Stimulated activated CD4-positive, alpha-beta T cell treated with anti-CD3 and anti-CD28 coated beads, TNF-alpha, amount 100 ng/mL, for 4 hours (primary cell): ENCODE measurements at regions not wholly inside any gene's neighbourhood (a gene's known extent, or its start where the extent isn't known, plus 50 kb on each side); places are given as distances from the start of the nearest gene placed in this dataset.

Experiments
- DNase-seq, 3 experiments: peaks; one replicate each; pipeline ENCODE4 v3.0.0-alpha.2; 2020; ENCODE audit warnings: low read depth in 3 of 3

DNA sequence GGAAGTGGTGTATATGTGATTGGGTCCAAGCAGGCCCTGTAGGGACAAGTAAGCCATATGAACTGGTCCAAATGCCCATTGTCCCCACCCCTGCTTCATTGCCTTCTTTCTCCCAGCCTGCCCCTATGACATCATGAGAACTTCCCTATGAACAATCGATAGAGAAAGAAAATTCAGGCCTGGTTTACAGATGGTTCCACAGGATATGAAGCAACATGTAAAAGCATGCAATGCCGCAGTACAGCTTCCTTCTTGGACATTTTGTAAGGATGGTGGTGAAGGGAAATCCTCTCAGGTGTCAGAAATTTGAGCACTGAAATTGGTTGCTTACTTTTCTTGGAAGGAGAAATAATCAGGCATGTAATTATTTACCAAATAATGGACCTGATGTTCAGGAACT lies 581.7 kb downstream of the MRPL39 start:
- no peak for DNase-seq

DNA sequence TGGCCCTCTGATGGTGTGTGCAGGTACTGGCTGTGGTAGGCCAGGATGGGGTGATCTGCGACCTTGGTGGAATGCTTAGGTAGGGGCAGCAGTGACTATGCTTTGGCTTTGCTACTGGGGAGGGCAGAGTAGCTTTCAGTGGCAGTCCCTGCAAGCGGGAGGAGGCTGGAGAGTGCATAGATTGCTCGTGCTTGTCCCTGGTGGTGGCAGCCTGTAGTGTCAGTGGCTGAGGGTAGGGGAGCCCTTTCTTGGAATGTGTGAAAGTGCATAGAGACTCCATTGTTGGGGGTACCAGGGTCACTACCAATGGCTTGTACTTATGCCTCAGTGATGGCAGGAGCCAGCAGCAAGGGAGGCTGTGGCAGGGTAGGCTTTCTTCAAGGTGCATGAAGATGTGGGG lies 582.6 kb downstream of the MRPL39 start:
- DNase-seq: no peak

DNA sequence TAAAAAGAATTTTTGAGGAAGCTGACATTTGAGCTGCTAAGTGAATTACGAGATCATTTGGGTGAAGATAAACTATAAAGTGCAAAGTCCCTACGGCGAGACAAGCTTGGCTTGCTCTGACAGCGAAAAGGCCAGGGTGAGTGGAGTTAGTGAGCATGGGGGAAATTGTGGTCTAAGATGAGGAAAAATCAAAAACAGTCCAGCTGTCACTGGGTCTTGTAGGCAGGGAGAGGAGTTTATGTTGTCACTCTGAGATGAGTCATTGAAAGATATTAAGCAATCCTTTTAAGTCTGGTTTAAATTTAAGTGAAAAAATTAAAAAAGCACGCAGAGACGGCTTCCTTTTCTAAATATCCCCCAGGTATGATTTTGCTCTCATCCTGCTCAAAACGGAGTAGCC lies 601.9 kb downstream of the MRPL39 start:
- no peak for DNase-seq

DNA sequence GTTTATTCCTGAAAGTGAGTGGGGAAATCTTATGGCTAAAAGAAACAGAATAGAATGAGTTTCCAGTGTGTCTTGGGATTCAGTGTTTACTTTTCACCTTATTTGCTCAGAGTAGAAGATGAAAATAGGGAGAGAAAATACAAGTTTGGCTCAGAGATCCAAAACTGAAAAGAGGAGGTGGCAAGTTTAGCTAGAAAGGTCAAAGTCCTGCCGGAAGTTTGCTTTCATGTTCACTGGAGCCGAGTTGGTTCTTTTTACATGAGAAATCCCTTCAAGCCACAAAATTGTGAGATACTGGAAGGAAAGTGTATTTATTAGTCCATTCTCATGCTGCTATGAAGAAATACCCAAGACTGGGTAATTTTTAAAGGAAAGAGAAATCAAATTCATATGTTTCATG lies 604.6 kb downstream of the MRPL39 start:
- no peak for DNase-seq

DNA sequence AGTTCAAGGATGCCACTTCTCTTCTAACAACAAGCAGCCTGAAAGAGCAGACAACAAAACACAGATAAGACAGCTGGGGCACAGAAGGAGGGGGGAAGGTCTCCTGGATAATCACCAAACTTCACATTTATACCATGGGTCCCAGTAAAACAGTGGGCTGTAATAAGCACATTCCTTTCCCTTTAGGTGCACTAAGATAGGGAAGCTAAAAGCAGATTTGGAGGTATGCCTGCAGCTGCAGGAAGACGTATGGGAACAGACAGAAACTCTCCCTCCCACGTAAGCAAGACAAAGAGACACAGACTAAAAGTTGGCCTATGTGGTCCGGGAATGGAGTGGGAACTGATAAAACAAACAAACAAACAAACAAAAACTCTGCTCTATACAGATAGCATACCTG lies 612.1 kb downstream of the MRPL39 start:
- no peak for DNase-seq

DNA sequence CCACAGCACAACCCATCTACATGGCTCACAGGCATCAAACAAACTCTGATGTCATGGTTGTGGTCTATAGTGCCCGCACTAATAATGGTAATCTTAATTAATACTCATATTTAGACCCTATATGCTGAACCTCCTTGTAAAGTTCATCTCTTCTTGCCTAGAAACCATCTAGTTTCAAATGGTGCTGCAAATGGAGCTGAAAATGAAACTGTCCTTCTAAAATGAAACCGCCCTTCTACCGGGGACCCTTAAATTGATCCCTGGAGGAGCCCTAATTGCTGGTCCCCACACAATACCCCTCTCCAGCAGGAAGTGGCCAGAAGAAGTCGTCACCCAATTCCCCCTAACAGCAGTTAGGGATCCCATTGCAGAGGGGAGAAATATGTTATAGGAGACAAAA lies 612.6 kb downstream of the MRPL39 start:
- no peak for DNase-seq

DNA sequence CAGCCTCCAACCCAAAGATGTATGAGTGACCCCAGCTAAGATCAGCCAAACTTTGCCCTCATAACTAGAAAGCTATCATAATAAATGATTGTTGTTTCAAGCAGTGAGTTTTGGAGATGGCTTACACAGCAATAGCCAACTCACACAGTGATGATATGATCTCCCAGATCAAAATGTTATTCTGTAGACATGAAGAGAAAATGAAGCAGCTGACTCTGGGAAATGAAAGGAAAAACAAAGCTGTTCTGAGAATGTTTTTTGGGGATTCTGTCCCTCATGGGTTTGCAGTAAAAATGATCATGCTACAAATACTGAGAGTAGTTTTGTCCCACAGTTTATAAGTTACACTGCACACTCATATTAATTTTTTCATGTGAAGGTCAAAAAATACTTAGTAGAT lies 617.8 kb downstream of the MRPL39 start:
- no peak for DNase-seq

DNA sequence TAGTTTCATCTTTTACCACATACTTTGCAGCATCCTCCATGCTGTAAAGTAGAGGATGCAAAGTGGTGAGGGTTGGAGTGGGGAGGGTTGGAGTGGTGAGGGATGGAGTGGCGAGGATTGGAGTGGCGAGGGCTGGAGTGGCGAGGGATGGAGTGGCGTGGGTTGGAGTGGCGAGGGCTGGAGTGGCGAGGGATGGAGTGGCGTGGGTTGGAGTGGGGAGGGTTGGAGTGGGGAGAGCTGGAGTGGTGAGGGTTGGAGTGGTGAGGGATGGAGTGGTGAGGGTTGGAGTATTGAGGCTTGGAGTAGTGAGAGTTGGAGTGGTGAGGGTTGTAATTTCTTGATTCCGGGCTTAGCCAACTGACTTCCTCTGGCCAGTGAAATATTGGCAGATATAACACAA lies 618.3 kb downstream of the MRPL39 start:
- no peak for DNase-seq

DNA sequence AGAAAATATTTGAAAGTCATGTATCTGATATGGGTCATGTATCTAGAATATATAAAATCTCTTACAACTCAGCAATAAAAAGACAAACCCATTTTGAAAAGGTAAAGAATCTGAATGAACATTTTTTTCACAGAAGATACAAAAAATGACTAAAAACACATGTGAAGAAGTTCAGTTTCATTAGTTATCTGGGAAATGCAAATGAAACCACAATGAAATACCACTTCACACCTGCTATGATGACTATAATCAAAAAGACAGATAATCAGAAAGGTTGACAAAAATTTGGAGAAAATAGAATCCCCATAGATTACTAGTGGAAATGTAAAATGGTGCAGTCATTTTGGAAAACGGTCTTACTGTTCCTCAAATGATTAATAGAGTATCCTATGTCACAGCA lies 631.0 kb downstream of the MRPL39 start:
- no peak for DNase-seq

DNA sequence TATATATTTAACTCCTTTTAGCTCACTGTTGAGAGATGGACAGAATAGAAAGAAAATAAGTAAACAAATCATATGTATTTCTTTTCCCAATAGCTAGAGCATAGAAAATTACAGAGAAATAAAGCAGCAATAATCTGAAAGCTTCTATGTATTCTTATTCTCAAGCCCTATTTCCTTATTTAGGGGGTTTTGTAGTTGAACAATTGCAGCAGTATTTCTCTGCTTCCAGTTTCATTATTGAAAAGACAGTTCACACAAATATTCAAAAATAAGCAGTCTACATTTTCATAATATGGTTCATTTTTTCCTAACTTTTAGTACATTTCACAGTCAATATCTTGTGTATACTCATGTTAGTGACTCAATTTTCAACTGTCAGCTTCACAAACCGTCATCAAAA lies 638.2 kb downstream of the MRPL39 start:
- no peak for DNase-seq

DNA sequence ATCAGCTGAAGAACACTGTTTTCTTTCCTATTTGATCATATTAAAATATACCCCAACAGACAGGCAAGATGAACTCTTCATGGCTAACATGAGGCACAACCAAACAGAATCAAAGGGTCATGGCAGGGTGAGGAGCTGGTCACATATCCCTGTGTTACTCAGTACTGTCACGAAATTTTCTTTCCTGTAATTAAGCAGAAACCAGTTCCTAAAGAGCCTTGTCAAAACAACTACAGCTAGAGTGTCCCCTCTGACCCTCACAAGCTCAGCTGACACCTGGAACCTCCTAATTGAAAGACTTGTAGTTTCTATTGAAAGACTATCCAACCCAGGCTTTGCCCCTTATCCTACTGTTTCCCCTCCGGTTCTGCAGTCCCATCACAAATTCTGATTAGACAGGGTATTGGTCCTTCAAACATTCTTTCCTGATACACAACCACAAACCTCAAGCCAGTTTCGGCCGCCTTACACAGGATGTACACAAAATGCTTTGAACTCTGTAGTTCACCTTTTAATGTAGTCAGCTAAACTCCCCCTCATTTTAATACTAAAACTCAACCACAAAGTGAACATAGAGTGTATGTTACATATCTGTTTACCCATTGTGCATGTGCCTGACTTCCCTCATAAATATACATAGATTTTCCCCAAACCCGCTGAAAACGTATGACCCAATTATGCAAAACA lies 651.9 kb downstream of the MRPL39 start:
- no peak for DNase-seq

DNA sequence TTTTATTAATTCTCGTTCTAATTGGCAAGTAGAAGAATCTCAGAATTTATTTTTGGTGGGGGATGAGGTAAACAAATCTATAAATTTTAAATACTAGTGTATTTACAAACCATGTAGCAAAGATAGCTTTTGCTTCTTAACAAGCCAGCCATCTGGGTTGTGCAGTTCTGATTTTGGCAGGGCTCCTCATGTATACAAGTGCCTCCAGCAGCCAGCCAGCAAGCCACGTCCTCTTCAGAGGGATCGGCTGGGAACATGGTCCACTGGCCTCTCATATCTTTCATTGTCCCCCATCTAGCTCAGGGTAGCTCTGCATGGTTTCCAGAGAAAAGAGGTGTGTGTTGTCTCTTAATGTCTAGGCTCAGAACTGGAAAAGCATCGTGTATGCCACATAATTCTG lies 659.1 kb downstream of the MRPL39 start:
- DNase-seq: no peak

DNA sequence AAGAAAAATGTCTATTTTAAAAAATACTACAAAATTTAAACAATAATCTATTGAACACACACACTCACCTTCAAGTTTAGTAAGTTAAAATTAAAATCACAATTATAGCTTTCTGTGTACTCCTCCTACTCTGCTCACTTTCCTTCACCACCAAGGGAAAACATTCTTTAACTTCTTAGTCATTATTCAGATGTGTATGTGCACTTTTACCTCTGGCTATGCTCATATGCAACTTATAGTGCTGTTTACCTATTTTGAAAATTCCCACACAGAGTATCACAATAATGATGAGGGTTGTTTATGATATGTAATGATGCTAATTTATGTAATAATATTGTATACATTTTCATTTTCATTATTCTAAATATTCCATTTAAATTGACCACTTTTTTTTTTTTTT lies 661.4 kb downstream of the MRPL39 start:
- DNase-seq: no peak

DNA sequence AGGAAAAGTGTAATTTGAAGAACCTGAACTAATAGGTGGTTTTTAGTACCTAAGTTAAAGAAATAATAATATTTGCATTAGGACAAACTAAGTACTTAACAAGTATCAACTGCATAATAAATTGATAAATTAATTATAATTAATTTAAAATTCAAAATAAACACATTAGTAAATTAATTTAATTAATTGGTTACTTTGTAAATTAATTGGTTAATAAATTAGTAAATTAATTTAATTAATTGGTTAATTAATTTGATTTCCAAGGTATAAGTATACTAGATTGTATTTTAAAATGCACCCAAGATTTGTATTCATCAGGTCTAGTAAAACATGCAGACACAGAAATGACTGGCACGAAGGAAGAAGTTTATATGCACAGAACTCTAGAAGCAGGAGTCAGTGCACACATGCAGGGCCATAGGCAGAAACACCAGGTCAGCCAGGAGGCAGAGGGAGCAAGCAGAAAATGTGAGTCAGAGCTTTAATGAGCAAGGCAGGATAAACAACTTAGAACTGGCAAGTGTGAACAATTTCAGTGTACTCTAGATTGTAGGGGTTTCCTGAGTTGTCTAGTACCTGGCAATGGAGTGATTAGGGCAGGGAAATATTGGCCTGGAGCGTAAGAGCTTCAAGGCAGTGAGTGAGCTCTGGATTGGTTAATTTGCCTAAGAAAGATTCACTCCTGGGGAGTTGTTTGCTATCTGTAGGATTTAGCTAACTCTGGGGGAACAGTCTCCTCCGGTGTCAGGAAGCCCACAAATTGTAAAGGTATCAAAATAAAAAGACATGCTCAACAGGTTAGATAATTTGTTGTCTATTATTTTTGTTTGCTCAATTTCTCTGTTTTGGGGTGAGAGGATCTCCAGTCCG lies 665.7 kb downstream of the MRPL39 start:
- DNase-seq: no peak

DNA sequence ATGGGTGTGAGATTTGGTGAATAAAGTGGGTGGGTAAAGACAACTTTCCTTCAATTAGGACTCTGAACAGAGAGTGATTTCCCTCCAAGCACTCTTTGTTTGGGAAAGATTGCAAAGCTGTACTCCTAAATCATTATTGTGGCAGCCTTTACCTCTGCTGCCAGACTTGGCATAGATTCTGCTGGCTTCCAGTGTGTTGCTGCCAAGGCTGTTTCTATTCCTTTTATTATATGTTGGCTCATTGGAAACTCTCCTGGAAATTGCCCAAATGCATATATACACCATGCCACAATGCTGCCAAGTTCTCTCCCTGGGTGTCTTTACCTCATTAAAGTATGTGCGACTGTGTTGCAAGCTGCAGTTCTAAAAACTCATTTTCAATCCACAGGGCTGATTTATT lies 668.0 kb downstream of the MRPL39 start:
- no peak for DNase-seq

DNA sequence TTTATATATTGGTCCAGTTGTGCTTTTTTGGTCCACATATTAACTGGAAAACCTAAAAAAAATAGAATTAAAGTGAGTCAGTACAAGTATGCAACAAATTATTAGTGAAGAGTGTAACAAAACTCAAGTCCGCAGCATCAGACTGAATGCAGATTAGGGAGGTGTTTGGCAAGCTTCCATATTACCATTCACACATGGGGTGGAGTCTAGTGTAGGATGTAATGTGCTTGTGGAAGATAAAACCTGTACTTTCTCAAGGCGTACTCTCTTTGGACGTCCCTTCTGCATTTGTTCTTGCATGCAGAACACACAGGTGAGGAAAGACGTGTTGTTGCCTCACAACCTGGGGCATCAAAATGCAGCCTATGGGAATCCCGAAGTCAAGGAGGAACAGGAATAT lies 668.7 kb downstream of the MRPL39 start:
- DNase-seq: no peak

DNA sequence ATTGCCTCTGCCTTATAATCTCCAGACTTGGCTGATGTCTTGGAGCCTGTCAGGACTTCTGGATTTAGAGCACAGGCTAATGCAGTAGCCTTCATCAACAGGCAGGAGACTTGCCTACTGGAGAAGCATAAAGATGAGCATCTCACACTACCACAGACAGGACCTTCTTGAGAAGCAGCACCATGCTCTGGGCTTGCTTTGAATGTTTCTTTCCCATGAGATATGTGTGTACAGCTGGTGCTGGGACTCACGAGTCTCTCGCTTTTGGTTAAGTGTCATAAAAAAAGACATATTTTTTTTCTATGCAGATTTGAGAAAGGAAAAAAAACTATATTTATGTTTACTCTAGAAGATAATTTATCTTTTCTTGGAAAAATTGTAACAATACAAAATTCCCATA lies 671.3 kb downstream of the MRPL39 start:
- no peak for DNase-seq

DNA sequence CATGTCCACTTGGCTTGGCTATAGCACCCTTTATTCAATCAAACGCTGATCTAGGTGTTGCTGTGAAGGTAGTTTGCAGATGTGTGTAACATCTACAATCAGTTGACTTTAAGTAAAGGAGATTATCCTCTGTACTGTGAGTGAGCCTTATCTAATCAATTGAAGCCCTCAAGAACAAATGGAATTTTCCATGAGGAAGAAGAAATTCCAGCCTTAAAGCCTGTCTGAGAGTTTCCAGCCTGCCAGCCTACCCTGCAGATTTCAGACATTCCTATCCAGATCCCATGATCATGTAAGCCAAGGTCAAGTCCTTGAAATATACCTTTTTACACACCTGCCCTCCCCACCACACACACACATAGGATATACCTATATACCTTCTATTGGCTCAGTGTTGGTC lies 696.7 kb downstream of the MRPL39 start:
- no peak for DNase-seq

DNA sequence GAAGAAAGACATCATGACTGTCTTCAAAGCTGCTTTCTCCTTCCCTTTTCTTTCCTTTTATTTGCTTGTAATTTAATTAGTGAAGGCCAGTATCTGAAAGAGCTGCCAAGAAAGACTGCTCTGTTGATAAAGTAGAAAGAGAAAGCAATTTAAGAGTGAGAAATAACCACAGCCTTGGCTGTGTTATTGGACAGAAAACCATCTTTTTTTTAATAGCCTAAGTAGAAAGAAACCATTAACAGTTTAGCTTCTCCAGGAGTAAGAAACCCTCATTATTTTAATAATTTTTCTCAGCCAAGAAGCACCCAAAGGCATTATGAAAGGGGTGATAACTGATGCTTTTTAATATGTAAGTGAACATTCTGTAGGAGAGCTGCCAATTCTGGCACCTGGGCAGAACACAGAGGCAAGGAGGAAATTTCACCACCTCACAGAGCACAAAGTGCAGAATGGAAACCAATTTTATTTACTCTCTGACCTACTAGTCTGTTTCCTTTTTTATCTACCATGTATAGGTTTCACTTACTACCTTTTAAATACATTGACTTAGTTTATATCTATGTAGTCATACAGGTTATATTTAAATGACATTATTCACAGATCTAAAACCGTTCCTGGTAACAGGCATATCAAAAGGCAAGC lies 703.2 kb downstream of the MRPL39 start:
- DNase-seq: no peak

DNA sequence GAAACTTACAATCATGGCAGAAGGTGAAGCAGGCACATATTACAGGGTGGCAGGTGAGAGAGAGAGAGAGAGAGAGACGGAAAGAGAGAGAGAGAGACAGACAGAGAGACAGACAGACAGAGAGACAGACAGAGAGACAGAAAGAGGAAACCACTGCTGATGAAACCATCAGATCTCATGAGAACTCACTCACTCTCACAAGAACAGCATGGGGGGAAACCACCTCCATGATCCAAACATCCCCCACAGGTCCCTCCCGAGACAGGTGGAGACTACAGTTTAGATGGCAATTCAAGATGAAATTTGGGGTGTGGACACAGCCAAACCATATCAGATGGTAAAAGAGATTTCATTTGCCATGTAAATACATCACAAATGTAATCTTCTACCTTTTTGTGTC lies 708.1 kb downstream of the MRPL39 start:
- no peak for DNase-seq

DNA sequence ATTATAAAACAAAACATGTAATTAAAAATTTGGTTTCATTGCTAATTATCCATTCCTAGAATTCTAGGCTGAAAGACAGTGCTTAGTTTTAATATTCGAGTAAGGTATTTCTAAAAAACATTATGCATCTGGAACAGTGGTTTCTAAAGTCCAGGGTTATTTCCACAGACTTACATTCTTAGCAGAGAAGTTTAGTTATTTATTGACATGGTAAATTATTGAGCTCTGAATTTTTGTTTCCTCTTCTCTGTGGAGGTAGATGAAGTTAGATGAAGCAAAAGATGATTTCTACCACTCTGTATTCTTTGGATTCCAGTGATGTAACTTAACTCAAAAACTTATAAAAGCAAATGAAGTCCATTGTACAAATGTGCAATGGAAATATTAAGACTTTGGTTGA lies 709.4 kb downstream of the MRPL39 start:
- DNase-seq: no peak

DNA sequence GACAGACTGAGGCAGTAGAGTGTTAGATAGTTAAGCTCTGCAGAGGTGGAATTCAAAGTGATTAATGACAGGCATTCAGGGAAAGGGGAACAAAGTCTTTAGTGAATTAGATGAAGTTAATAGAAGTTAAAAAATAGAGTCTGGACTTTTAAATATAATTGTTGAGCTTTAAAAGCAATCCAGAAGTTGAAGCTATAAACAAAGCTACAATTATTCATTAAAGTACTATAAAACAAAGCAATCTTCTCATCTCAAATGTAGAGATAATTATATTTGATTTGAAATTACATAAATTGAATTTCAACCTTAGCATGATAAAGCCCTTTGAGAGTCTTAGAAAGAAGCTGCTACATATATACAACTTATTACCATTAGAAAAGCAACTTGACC lies 710.6 kb downstream of the MRPL39 start:
- no peak for DNase-seq
